ENCODE measurements at regions not wholly inside any gene's neighbourhood (a gene's known extent, or its start where the extent isn't known, plus 50 kb on each side); places are given as distances from the start of the nearest gene placed in this dataset.

- Mint-ChIP-seq H3K36me3 (ENCODE audit: low read depth, unreplicated experiment) (no peaks in the 10 kb centered on the region), H3K27me3 (ENCODE audit: low read depth, unreplicated experiment) (no peaks in the 10 kb centered on the region), H3K9me3 (ENCODE audit: unreplicated experiment) (no peaks in the 10 kb centered on the region), H3K27ac (ENCODE audit: unreplicated experiment) (no peak overlapping the region), H3K4me3 (ENCODE audit: unreplicated experiment) (no peak overlapping the region), H3K4me1 (ENCODE audit: low read depth, unreplicated experiment) (no peaks in the 10 kb centered on the region)
- TF ChIP-seq CTCF (IDR thresholded peaks at IDR 0.05; ENCODE audit: insufficient read depth, low read depth, low read length) (no peak), EZH2 (IDR thresholded peaks at IDR 0.05; ENCODE audit: insufficient read depth, low read length) (no peak)
- H3K9me3 ChIP-seq (ENCODE audit: insufficient read depth, low read depth, low read length): no peaks in the 10 kb centered on the region
- H3K27ac ChIP-seq (ENCODE audit: low read depth, low read length): no peak overlapping the region
- H3K79me2 ChIP-seq (ENCODE audit: insufficient read depth, low read length): no peaks in the 10 kb centered on the region
- H4K20me1 ChIP-seq (ENCODE audit: insufficient read depth, low read length): no peaks in the 10 kb centered on the region
- no peaks in the 10 kb centered on the region for H3K36me3 ChIP-seq (ENCODE audit: insufficient read depth, low read length)
- DNase-seq (ENCODE audit: low read depth) (no peak), FAIRE-seq (no peak)
- H3K4me1 ChIP-seq (ENCODE audit: insufficient read depth, low read length): no peaks in the 10 kb centered on the region
- no peak overlapping the region for H3K4me2 ChIP-seq (ENCODE audit: low read length)
- H3K9ac ChIP-seq (ENCODE audit: low read length): no peak overlapping the region
- H2AFZ ChIP-seq (ENCODE audit: low read depth, low read length): no peak overlapping the region
- H3K4me3 ChIP-seq (ENCODE audit: insufficient read depth, low read depth, low read length): no peak overlapping the region
- no peaks in the 10 kb centered on the region for H3K27me3 ChIP-seq (ENCODE audit: insufficient read depth, low read length)
These were observed 244.1 kb upstream of the ITGA1 start for GRCh38 chr5:52543594-52543993.

- no peak overlapping the region for H3K4me2 ChIP-seq (ENCODE audit: low read length)
- no peaks in the 10 kb centered on the region for H3K79me2 ChIP-seq (ENCODE audit: insufficient read depth, low read length)
- no peak overlapping the region for H3K4me3 ChIP-seq (ENCODE audit: insufficient read depth, low read depth, low read length)
- Mint-ChIP-seq H3K27ac (ENCODE audit: unreplicated experiment) (no peak overlapping the region), H3K27me3 (ENCODE audit: low read depth, unreplicated experiment) (no peaks in the 10 kb centered on the region), H3K4me1 (ENCODE audit: low read depth, unreplicated experiment) (no peaks in the 10 kb centered on the region), H3K9me3 (ENCODE audit: unreplicated experiment) (no peaks in the 10 kb centered on the region), H3K4me3 (ENCODE audit: unreplicated experiment) (no peak overlapping the region), H3K36me3 (ENCODE audit: low read depth, unreplicated experiment) (no peaks in the 10 kb centered on the region)
- H4K20me1 ChIP-seq (ENCODE audit: insufficient read depth, low read length): no peaks in the 10 kb centered on the region
- TF ChIP-seq CTCF (IDR thresholded peaks at IDR 0.05; ENCODE audit: insufficient read depth, low read depth, low read length) (no peak), EZH2 (IDR thresholded peaks at IDR 0.05; ENCODE audit: insufficient read depth, low read length) (no peak)
- no peaks in the 10 kb centered on the region for H3K36me3 ChIP-seq (ENCODE audit: insufficient read depth, low read length)
- H3K4me1 ChIP-seq (ENCODE audit: insufficient read depth, low read length): no peaks in the 10 kb centered on the region
- FAIRE-seq (no peak), DNase-seq (ENCODE audit: low read depth) (no peak)
- no peaks in the 10 kb centered on the region for H3K9me3 ChIP-seq (ENCODE audit: insufficient read depth, low read depth, low read length)
- H2AFZ ChIP-seq (ENCODE audit: low read depth, low read length): no peak overlapping the region
- no peak overlapping the region for H3K9ac ChIP-seq (ENCODE audit: low read length)
- no peak overlapping the region for H3K27ac ChIP-seq (ENCODE audit: low read depth, low read length)
- no peaks in the 10 kb centered on the region for H3K27me3 ChIP-seq (ENCODE audit: insufficient read depth, low read length)
These were observed 243.0 kb upstream of the ITGA1 start for GRCh38 chr5:52544738-52545137.

- no peak overlapping the region for H2AFZ ChIP-seq (ENCODE audit: low read depth, low read length)
- H3K9me3 Mint-ChIP-seq (ENCODE audit: unreplicated experiment): no peaks in the 10 kb centered on the region
- no peak overlapping the region for H3K4me2 ChIP-seq (ENCODE audit: low read length)
- H4K20me1 ChIP-seq (ENCODE audit: insufficient read depth, low read length): no peaks in the 10 kb centered on the region
- no peak overlapping the region for H3K9ac ChIP-seq (ENCODE audit: low read length)
- H3K4me3 Mint-ChIP-seq (ENCODE audit: unreplicated experiment): no peak overlapping the region
- H3K79me2 ChIP-seq (ENCODE audit: insufficient read depth, low read length): no peaks in the 10 kb centered on the region
- no peaks in the 10 kb centered on the region for H3K4me1 Mint-ChIP-seq (ENCODE audit: low read depth, unreplicated experiment)
- no peaks in the 10 kb centered on the region for H3K36me3 ChIP-seq (ENCODE audit: insufficient read depth, low read length)
- H3K4me1 ChIP-seq (ENCODE audit: insufficient read depth, low read length): no peaks in the 10 kb centered on the region
- no peaks in the 10 kb centered on the region for H3K27me3 ChIP-seq (ENCODE audit: insufficient read depth, low read length)
- no peak overlapping the region for H3K27ac ChIP-seq (ENCODE audit: low read depth, low read length)
- TF ChIP-seq CTCF (IDR thresholded peaks at IDR 0.05; ENCODE audit: insufficient read depth, low read depth, low read length): no peak
- TF ChIP-seq EZH2 (IDR thresholded peaks at IDR 0.05; ENCODE audit: insufficient read depth, low read length): no peak
- H3K27me3 Mint-ChIP-seq (ENCODE audit: low read depth, unreplicated experiment): no peaks in the 10 kb centered on the region
- H3K4me3 ChIP-seq (ENCODE audit: insufficient read depth, low read depth, low read length): no peak overlapping the region
- no peak overlapping the region for H3K27ac Mint-ChIP-seq (ENCODE audit: unreplicated experiment)
- no peaks in the 10 kb centered on the region for H3K36me3 Mint-ChIP-seq (ENCODE audit: low read depth, unreplicated experiment)
- DNase-seq (ENCODE audit: low read depth) (no peak), FAIRE-seq (no peak)
- no peaks in the 10 kb centered on the region for H3K9me3 ChIP-seq (ENCODE audit: insufficient read depth, low read depth, low read length)
These were observed 233.4 kb upstream of the ITGA1 start for GRCh38 chr5:52554293-52554692.
